ENCODE measurements at regions not wholly inside any gene's neighbourhood (a gene's known extent, or its start where the extent isn't known, plus 50 kb on each side); places are given as distances from the start of the nearest gene placed in this dataset.

- no peak overlapping the region for H4K5ac ChIP-seq (ENCODE audit: insufficient read length, low read depth, low read length)
- TF ChIP-seq JUND (IDR thresholded peaks at IDR 0.05; ENCODE audit: low read length): no peak
- TF ChIP-seq CTBP2 (IDR thresholded peaks at IDR 0.05; ENCODE audit: borderline replicate concordance, insufficient read depth, insufficient read length, low read length): no peak
- TF ChIP-seq RAD21 (IDR thresholded peaks at IDR 0.05 in 1 of 2, conservative IDR thresholded peaks at IDR 0.05 in 1 of 2; ENCODE audit: low read depth in 2 of 2, low read length in 2 of 2): no peak
- no peak for TF ChIP-seq POLR2AphosphoS5 (IDR thresholded peaks at IDR 0.05; ENCODE audit: low read depth, low read length)
- TF ChIP-seq EP300 (IDR thresholded peaks at IDR 0.05; ENCODE audit: borderline replicate concordance in 1 of 2, low read depth in 2 of 2, low read length in 2 of 2): no peak
- TF ChIP-seq EZH2 (IDR thresholded peaks at IDR 0.05; ENCODE audit: low read depth, low read length, severe bottlenecking): no peak
- no peak for TF ChIP-seq TEAD4 (IDR thresholded peaks at IDR 0.05; ENCODE audit: low read depth, low read length)
- no peak for TF ChIP-seq NANOG (IDR thresholded peaks at IDR 0.05; ENCODE audit: insufficient read depth, low read depth, low read length, poor library complexity, severe bottlenecking)
- no peak for TF ChIP-seq TAF7 (optimal IDR thresholded peaks at IDR 0.05; ENCODE audit: borderline replicate concordance, low read depth, low read length)
- TF ChIP-seq HDAC2 (IDR thresholded peaks at IDR 0.05; ENCODE audit: borderline replicate concordance in 1 of 2, low read depth in 2 of 2, low read length in 2 of 2): no peak
- no peak for TF ChIP-seq MAFK (IDR thresholded peaks at IDR 0.05; ENCODE audit: low read depth, low read length)
- no peak for TF ChIP-seq TAF1 (IDR thresholded peaks at IDR 0.05; ENCODE audit: low read depth, low read length)
- TF ChIP-seq SP1 (IDR thresholded peaks at IDR 0.05; ENCODE audit: low read depth, low read length): no peak
- H4K8ac ChIP-seq (ENCODE audit: extremely low read depth, insufficient read depth, low read length): no peak overlapping the region
- ChIA-PET POLR2A (ENCODE audit: partially characterized antibody) (no interaction called here), CTCF (ENCODE audit: partially characterized antibody) (interaction anchor here (0.6 kb wide), 1 partner anchor 74 kb away, joined by 3 read pairs; no protein-coding TSS in a partner anchor)
- H3K27me3 ChIP-seq (replicated peaks in 1 of 4; ENCODE audit: control insufficient read depth in 3 of 4, extremely low read depth in 1 of 4, insufficient read depth in 3 of 4, low read length in 3 of 4): no peaks in the 10 kb centered on the region
- no peaks in the 10 kb centered on the region for H3K23me2 ChIP-seq (ENCODE audit: low read depth, low read length)
- H2BK120ac ChIP-seq (replicated peaks; ENCODE audit: low read depth, low read length): no peak overlapping the region
- no peak overlapping the region for H2BK20ac ChIP-seq (ENCODE audit: low read length)
- H2AFZ ChIP-seq (ENCODE audit: low read length): no peak overlapping the region
- H3K79me1 ChIP-seq (ENCODE audit: low read depth, low read length): no peaks in the 10 kb centered on the region
- WGBS, 2 experiments (ENCODE audit: extremely low coverage in 1 of 2, insufficient coverage in 1 of 2, insufficient read length in 1 of 2, insufficient replicate concordance in 2 of 2, low coverage in 1 of 2, low lambda C conversion rate in 2 of 2, missing lambda C conversion rate in 1 of 2): 78% methylated on average over 2 of the region's 2 CpGs; no CpG with 5 or more reads in 1 of the 2 experiments
- H3K4me3 ChIP-seq (ENCODE audit: extremely low read depth in 1 of 4, insufficient read depth in 2 of 4, low read depth in 3 of 4, low read length in 4 of 4): no peak overlapping the region
- H3K9me3 ChIP-seq (ENCODE audit: insufficient read depth in 2 of 2, low read depth in 1 of 2, low read length in 1 of 2): no peaks in the 10 kb centered on the region
- no peak overlapping the region for H3K27ac ChIP-seq (ENCODE audit: low read depth, low read length)
- no peak overlapping the region for H2BK15ac ChIP-seq (ENCODE audit: low read length)
- no peak overlapping the region for H2AK5ac ChIP-seq (ENCODE audit: low read depth, low read length)
- no peak overlapping the region for H4K91ac ChIP-seq (replicated peaks; ENCODE audit: insufficient read length, low read length)
- no peak overlapping the region for H2BK12ac ChIP-seq (ENCODE audit: low read depth, low read length)
- no peak overlapping the region for H3K18ac ChIP-seq (ENCODE audit: extremely low read depth, low read length)
- no peak overlapping the region for H3K4ac ChIP-seq (replicated peaks; ENCODE audit: insufficient read length, low read depth, low read length)
- no peak overlapping the region for H3K14ac ChIP-seq (ENCODE audit: insufficient read length)
- no peak overlapping the region for H2BK5ac ChIP-seq (ENCODE audit: low read depth, low read length)
- H3K4me1 ChIP-seq (replicated peaks in 1 of 4; ENCODE audit: control insufficient read depth in 3 of 4, insufficient read depth in 4 of 4, low read length in 3 of 4): no peaks in the 10 kb centered on the region
- H3K36me3 ChIP-seq (ENCODE audit: control insufficient read depth in 2 of 4, insufficient read depth in 4 of 4, low read length in 3 of 4): no peaks in the 10 kb centered on the region
- no peak for DNase-seq (ENCODE audit: low read depth in 1 of 2, low spot score in 2 of 2)
- FAIRE-seq: no peak
- H3K4me2 ChIP-seq (ENCODE audit: insufficient read depth in 1 of 2, low read depth in 2 of 2, low read length in 2 of 2): no peak overlapping the region
- H3K23ac ChIP-seq (ENCODE audit: insufficient read length): no peak overlapping the region
- H4K20me1 ChIP-seq (replicated peaks in 1 of 2; ENCODE audit: control insufficient read depth in 1 of 2, insufficient read depth in 2 of 2, low read length in 2 of 2): no peaks in the 10 kb centered on the region
- H3K9ac ChIP-seq (replicated peaks in 1 of 4; ENCODE audit: extremely low read depth in 1 of 4, low read depth in 3 of 4, low read length in 3 of 4): no peak overlapping the region
- H3K56ac ChIP-seq (replicated peaks; ENCODE audit: insufficient read length, low read depth, low read length): no peak overlapping the region
- H3K79me2 ChIP-seq (ENCODE audit: control insufficient read depth in 1 of 2, insufficient read depth in 2 of 2, low read length in 2 of 2): no peaks in the 10 kb centered on the region
Observed at GRCh38 chr9:68603371-68603770, 62.7 kb upstream of the TMEM252 start.
